Ovary (tissue), 7 donors: ENCODE measurements at regions not wholly inside any gene's neighbourhood (a gene's known extent, or its start where the extent isn't known, plus 50 kb on each side); places are given as distances from the start of the nearest gene placed in this dataset.

Experiments
- DNase-seq, 5 donors: peaks; one replicate each; pipeline ENCODE4 v3.0.0-alpha.2; 2019 to 2020
- H3K27ac ChIP-seq, 2 donors: fragments of 200-600 bp; one replicate each; pipeline versions ENCODE4 v1.5.1 to v1.8.0; 2019 to 2022
- H3K27me3 ChIP-seq: fragments of 200-600 bp; one replicate; pipeline ENCODE4 v1.8.0; 2022
- H3K36me3 ChIP-seq: fragments of 200-600 bp; sonication (generic); one replicate; pipeline ENCODE4 v1.5.1; 2019
- H3K4me1 ChIP-seq: one replicate; pipeline ENCODE4 v1.8.1; 2013; ENCODE audit warnings: mild to moderate bottlenecking, moderate library complexity; ENCODE audit not compliant: insufficient read depth
- H3K4me3 ChIP-seq: fragments of 200-600 bp; sonication (generic); one replicate; pipeline ENCODE4 v1.5.1; 2017
- H3K9me3 ChIP-seq, 2 donors: fragments of 200-600 bp in 1 of 2; sonication (generic) in 1 of 2; one replicate each; pipeline versions ENCODE4 v1.5.1 to v1.8.1; 2013 to 2019; ENCODE audit warnings: mild to moderate bottlenecking in 1 of 2, moderate library complexity in 1 of 2
- EP300 ChIP-seq: sonication (generic); formaldehyde crosslinking; IDR thresholded peaks from one replicate; pipeline ENCODE4 v1.6.1; 2017; ENCODE audit warnings: antibody characterized with exemption
- POLR2A ChIP-seq: fragments of 450-650 bp; IDR thresholded peaks from one replicate; pipeline ENCODE4 v1.6.1; 2017; ENCODE audit warnings: antibody characterized with exemption, mild to moderate bottlenecking, moderate library complexity
- WGBS, 3 donors: extraction: QIAGEN DNeasy Blood & Tissue Kit in 1 of 3; methylation state at CpG; one replicate each; pipeline versions ENCODE4 v1.1.5 to v1.1.7; 2013 to 2017; 5-methylcytosine and 5-hydroxymethylcytosine counted together
- intact Hi-C, 4 donors: fragments of 100-400 bp; cut with DNase I; formaldehyde crosslinking; loops; one replicate each; pipeline versions ENCODE4 v1.11.0 to v1.15.1; 2022 to 2023
- TF ChIP-seq, protein P1 (sequence below), 3 donors: fragments of 450-650 bp in 2 of 3; fragments of 200-600 bp in 1 of 3; IDR thresholded peaks; one replicate each; pipeline versions ENCODE4 v1.5.1 to v1.8.0; 2016 to 2022; ENCODE audit warnings: antibody characterized with exemption in 3 of 3, mild to moderate bottlenecking in 1 of 3
- donor health status: DM: no; HTN: no; CAD: no; lungs with moderate emphysema.
- donor health status: DM: no; HTN: no; CAD: no.
- donor health status: Bipolar disorder and iron deficiency.
- donor health status: DM: no; HTN: no; CAD: no.
- donor health status: DM: yes; HTN: yes; CAD: no.

DNA sequence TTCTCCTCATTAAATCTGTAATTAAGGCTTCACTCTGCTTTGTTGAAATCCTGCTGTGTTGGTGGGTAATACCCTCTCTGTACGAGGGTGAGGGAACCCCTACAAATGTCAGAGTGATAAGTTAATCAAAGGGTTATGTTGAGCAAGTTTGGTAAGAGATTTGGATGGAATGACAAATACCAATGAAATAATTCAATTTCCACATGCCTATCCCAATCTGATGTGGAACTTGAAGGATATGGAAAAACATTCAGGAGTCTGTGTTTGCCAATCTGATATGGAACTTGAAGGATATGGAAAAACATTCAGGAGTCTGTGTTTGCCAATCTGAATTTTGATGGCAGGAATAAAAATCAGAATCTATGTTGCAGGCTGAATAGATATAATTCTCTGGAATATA lies 910.2 kb downstream of the TUSC7 start:
- TF ChIP-seq, protein P1, sequence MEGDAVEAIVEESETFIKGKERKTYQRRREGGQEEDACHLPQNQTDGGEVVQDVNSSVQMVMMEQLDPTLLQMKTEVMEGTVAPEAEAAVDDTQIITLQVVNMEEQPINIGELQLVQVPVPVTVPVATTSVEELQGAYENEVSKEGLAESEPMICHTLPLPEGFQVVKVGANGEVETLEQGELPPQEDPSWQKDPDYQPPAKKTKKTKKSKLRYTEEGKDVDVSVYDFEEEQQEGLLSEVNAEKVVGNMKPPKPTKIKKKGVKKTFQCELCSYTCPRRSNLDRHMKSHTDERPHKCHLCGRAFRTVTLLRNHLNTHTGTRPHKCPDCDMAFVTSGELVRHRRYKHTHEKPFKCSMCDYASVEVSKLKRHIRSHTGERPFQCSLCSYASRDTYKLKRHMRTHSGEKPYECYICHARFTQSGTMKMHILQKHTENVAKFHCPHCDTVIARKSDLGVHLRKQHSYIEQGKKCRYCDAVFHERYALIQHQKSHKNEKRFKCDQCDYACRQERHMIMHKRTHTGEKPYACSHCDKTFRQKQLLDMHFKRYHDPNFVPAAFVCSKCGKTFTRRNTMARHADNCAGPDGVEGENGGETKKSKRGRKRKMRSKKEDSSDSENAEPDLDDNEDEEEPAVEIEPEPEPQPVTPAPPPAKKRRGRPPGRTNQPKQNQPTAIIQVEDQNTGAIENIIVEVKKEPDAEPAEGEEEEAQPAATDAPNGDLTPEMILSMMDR (IDR thresholded peaks at IDR 0.05), result no peak
- TF ChIP-seq EP300, result no peak
- no peak for TF ChIP-seq POLR2A
- H3K9me3 ChIP-seq, result no peaks in the 10 kb centered on the region
- no peak overlapping the region for H3K27ac ChIP-seq
- peaks cover 1% of the 10 kb centered on the region for H3K4me1 ChIP-seq
- no peak overlapping the region for H3K4me3 ChIP-seq
- 52 to 55% (median 54%) methylated on average over 1 of the region's 1 CpG for WGBS, 3 donors
- no peaks in the 10 kb centered on the region for H3K27me3 ChIP-seq
- no peaks in the 10 kb centered on the region for H3K36me3 ChIP-seq
- intact Hi-C loops, result no loop called here
- DNase-seq, result no peak

DNA sequence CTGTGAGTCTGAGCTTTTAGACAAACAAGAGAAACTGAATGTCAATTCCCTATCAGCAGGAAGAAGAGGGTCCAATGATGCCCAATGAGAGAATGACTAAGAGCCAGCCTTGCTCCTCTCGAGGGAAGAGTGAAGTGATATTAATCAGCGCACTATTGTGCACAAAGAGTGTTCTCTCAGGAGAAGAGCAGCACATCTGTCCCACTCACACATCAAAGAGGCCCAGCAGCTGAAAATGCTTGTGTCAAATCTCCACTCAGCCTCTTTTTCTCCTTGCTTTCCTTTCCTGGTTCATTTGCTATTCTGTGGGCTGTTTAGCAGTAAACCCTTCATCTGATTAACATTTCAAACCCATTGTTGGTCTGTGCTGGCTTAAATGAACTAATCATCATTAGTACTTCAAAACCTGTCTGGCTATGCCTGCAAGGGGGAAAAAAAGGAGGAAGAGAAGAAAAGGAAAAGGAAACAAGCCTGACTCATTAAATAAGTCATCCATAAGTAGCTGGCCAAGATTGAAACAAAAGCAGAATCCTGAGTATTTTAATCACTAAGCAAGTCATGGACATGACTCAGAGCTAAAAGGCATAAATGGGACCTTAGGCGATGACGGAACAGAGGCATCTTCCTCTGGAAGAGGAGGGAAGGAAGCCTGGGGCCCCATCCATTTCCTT lies 912.7 kb downstream of the TUSC7 start:
- Histone ChIP-seq H3K4me3 (no peak overlapping the region), H3K27me3 (no peaks in the 10 kb centered on the region), H3K9me3 (no peaks in the 10 kb centered on the region), H3K4me1 (peaks cover 1% of the 10 kb centered on the region), H3K36me3 (no peaks in the 10 kb centered on the region), H3K27ac (no peak overlapping the region)
- 73 to 77% (median 76%) methylated on average over 4 of the region's 4 CpGs for WGBS, 3 donors
- DNase-seq, result no peak
- intact Hi-C loops, result no loop called here
- TF ChIP-seq POLR2A, result no peak
- no peak for TF ChIP-seq EP300
- TF ChIP-seq, protein P1 (IDR thresholded peaks at IDR 0.05), result no peak

DNA sequence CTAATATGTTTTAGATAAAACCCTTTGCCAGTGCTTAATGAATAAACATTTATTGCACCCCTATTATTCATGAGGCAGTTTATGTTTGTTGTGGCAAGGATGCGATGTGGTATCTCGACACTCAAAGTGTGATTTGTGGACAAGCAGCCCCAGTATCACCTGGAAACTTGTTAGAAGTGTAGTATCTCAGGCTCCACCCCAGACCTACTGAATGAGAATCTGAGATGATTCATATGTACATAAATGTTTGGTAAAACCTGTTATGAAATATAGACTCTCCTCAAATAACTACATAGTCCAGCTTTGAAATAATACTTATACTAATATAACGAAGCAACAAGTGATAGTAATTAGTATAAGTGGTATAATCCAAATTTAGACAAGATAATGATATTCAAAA lies 914.8 kb downstream of the TUSC7 start:
- TF ChIP-seq, protein P1 (IDR thresholded peaks at IDR 0.05), result no peak
- TF ChIP-seq POLR2A, result no peak
- no peak for TF ChIP-seq EP300
- intact Hi-C loops, result no loop called here
- Histone ChIP-seq H3K27ac (no peak overlapping the region), H3K27me3 (no peaks in the 10 kb centered on the region), H3K36me3 (no peaks in the 10 kb centered on the region), H3K9me3 (no peaks in the 10 kb centered on the region), H3K4me3 (no peak overlapping the region), H3K4me1 (peaks cover 2% of the 10 kb centered on the region)
- no peak for DNase-seq
- WGBS, 3 donors, result 87 to 95% (median 92%) methylated on average over 3 of the region's 3 CpGs

GRCh38 chr3:117625174-117625573 lies 915.6 kb downstream of the TUSC7 start:
- intact Hi-C loops, result no loop called here
- no peak overlapping the region for H3K27ac ChIP-seq

More at GRCh38 chr3:117625174-117625573, 915.6 kb downstream of the TUSC7 start:
- Histone ChIP-seq H3K36me3 (no peaks in the 10 kb centered on the region), H3K4me1 (peaks cover 2% of the 10 kb centered on the region), H3K4me3 (no peak overlapping the region), H3K9me3 (no peaks in the 10 kb centered on the region), H3K27me3 (no peaks in the 10 kb centered on the region)
- TF ChIP-seq EP300 (no peak), POLR2A (no peak)
- TF ChIP-seq, protein P1 (IDR thresholded peaks at IDR 0.05), result no peak
- DNase-seq, result no peak
